ENCODE measurements at regions not wholly inside any gene's neighbourhood (a gene's known extent, or its start where the extent isn't known, plus 50 kb on each side); places are given as distances from the start of the nearest gene placed in this dataset.

DNA sequence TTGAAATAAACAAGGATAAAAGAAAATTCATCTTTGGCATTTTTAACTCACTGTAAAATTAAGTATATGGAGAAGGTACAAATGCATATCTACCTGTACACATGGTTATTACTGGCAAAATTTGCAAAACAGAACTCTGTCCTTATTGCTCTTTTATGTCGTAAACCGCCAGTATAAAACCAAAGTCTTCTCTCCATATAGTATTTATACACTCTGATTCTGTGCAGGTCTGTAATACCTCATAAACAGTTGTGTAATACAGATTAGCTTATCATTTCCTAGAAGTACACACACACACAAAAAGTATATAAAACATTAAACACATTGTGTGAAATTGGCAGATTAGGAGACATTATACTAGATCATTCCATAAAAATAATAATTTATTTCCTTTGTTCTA is 406.6 kb upstream of the ANO3 start:
- POLR2A ChIA-PET, result no interaction called here
- Histone ChIP-seq H3K79me2 (ENCODE audit: insufficient read depth, low read depth, low read length) (no peaks in the 10 kb centered on the region), H3K36me3 (ENCODE audit: insufficient read depth, low read length) (no peaks in the 10 kb centered on the region), H3K9me3 (ENCODE audit: low read length) (no peaks in the 10 kb centered on the region), H3K4me2 (ENCODE audit: low read length) (no peak overlapping the region), H2AFZ (ENCODE audit: low read length) (no peak overlapping the region), H4K20me1 (ENCODE audit: insufficient read depth, low read length) (no peaks in the 10 kb centered on the region), H3K4me3 (ENCODE audit: low read depth, low read length, poor library complexity, severe bottlenecking) (no peak overlapping the region), H3K27ac (ENCODE audit: low read depth, low read length, poor library complexity, severe bottlenecking) (no peak overlapping the region), H3K9me2 (ENCODE audit: insufficient read depth, low read length) (no peaks in the 10 kb centered on the region), H3K4me1 (ENCODE audit: insufficient read depth, low read length, poor library complexity, severe bottlenecking) (no peaks in the 10 kb centered on the region)
- TF ChIP-seq EZH2phosphoT487 (IDR thresholded peaks at IDR 0.05; ENCODE audit: borderline replicate concordance, low read depth, low read length), result no peak
- TF ChIP-seq, protein P1, sequence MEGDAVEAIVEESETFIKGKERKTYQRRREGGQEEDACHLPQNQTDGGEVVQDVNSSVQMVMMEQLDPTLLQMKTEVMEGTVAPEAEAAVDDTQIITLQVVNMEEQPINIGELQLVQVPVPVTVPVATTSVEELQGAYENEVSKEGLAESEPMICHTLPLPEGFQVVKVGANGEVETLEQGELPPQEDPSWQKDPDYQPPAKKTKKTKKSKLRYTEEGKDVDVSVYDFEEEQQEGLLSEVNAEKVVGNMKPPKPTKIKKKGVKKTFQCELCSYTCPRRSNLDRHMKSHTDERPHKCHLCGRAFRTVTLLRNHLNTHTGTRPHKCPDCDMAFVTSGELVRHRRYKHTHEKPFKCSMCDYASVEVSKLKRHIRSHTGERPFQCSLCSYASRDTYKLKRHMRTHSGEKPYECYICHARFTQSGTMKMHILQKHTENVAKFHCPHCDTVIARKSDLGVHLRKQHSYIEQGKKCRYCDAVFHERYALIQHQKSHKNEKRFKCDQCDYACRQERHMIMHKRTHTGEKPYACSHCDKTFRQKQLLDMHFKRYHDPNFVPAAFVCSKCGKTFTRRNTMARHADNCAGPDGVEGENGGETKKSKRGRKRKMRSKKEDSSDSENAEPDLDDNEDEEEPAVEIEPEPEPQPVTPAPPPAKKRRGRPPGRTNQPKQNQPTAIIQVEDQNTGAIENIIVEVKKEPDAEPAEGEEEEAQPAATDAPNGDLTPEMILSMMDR (conservative IDR thresholded peaks at IDR 0.05; ENCODE audit: low read length), result no peak
- intact Hi-C loops (cut with micrococcal nuclease; ENCODE audit: unreplicated experiment), result no loop called here
- CTCF ChIA-PET (ENCODE audit: unreplicated experiment), result no interaction called here
- no peak for DNase-seq (ENCODE audit: low spot score)
- BruUV-seq (replicated peaks), result no TSS peak

DNA sequence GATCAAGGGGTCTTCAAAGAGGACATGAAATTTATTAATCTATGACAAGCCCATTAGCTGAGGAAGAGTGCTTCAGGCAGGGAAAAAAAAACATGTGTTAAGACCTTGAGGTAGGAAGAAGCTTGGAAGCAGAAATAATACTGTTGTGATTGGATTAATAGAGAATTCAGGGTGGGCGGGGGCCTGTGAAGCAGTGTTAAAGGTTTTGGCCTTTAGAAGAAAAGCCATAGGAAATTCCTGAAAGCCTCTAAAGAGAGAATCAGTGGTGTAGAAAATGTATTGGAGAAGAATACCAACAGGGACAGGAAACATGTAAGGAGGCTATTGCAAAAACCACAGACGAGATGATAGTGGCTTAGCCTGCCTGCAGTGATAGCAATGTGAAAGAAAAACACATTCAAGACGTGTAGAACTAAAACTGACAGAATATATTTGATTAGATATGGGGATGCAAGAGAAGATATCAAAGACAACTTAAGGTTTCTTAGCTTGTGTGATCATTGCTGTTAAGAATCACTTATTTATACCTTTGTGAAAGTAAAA is 404.4 kb upstream of the ANO3 start:
- POLR2A ChIA-PET, result interaction anchor here (1.2 kb wide), 1 partner anchor 14 kb away, joined by 4 read pairs; no protein-coding TSS in a partner anchor

DNA sequence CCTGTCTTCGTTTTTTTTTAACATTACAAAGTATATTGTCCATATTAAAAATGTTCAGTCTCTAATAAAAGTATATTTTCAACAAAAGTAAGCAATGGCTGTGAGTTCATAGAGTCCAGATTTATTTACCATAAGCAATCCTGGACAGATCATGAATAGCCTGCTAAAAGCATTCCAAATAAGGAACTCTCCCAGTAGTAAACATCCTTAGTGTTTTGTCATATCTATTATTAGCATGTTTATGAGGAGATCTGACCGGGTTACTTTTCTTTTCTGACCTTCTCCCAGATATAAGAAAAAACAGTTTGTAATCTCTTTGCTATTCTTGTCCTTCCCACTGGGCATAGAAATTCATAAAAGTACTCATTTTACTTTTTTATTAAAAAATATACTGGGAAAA is 403.9 kb upstream of the ANO3 start:
- no peaks in the 10 kb centered on the region for H3K9me3 ChIP-seq (ENCODE audit: low read length)
- no peaks in the 10 kb centered on the region for H3K4me1 ChIP-seq (ENCODE audit: insufficient read depth, low read length, poor library complexity, severe bottlenecking)
- BruUV-seq (replicated peaks), result no TSS peak
- TF ChIP-seq EZH2phosphoT487 (IDR thresholded peaks at IDR 0.05; ENCODE audit: borderline replicate concordance, low read depth, low read length), result no peak
- TF ChIP-seq, protein P1 (conservative IDR thresholded peaks at IDR 0.05; ENCODE audit: low read length), result no peak
- DNase-seq (ENCODE audit: low spot score), result no peak
- H3K27ac ChIP-seq (ENCODE audit: low read depth, low read length, poor library complexity, severe bottlenecking), result no peak overlapping the region
- no peak overlapping the region for H3K4me3 ChIP-seq (ENCODE audit: low read depth, low read length, poor library complexity, severe bottlenecking)
- H3K9me2 ChIP-seq (ENCODE audit: insufficient read depth, low read length), result no peaks in the 10 kb centered on the region
- H2AFZ ChIP-seq (ENCODE audit: low read length), result no peak overlapping the region
- H3K79me2 ChIP-seq (ENCODE audit: insufficient read depth, low read depth, low read length), result no peaks in the 10 kb centered on the region
- H4K20me1 ChIP-seq (ENCODE audit: insufficient read depth, low read length), result no peaks in the 10 kb centered on the region
- intact Hi-C loops (cut with micrococcal nuclease; ENCODE audit: unreplicated experiment), result no loop called here
- POLR2A ChIA-PET, result interaction anchor here (1.2 kb wide), 1 partner anchor 14 kb away, joined by 4 read pairs; no protein-coding TSS in a partner anchor
- H3K36me3 ChIP-seq (ENCODE audit: insufficient read depth, low read length), result no peaks in the 10 kb centered on the region
- H3K4me2 ChIP-seq (ENCODE audit: low read length), result no peak overlapping the region
- CTCF ChIA-PET (ENCODE audit: unreplicated experiment), result no interaction called here

More for the DNA sequence above, 404.4 kb upstream of the ANO3 start:
- Histone ChIP-seq H4K20me1 (ENCODE audit: insufficient read depth, low read length) (no peaks in the 10 kb centered on the region), H3K79me2 (ENCODE audit: insufficient read depth, low read depth, low read length) (no peaks in the 10 kb centered on the region), H3K4me2 (ENCODE audit: low read length) (no peak overlapping the region), H3K9me2 (ENCODE audit: insufficient read depth, low read length) (no peaks in the 10 kb centered on the region), H3K9me3 (ENCODE audit: low read length) (no peaks in the 10 kb centered on the region), H3K4me1 (ENCODE audit: insufficient read depth, low read length, poor library complexity, severe bottlenecking) (no peaks in the 10 kb centered on the region), H3K4me3 (ENCODE audit: low read depth, low read length, poor library complexity, severe bottlenecking) (no peak overlapping the region), H2AFZ (ENCODE audit: low read length) (no peak overlapping the region), H3K36me3 (ENCODE audit: insufficient read depth, low read length) (no peaks in the 10 kb centered on the region), H3K27ac (ENCODE audit: low read depth, low read length, poor library complexity, severe bottlenecking) (no peak overlapping the region)
- TF ChIP-seq EZH2phosphoT487 (IDR thresholded peaks at IDR 0.05; ENCODE audit: borderline replicate concordance, low read depth, low read length), result no peak
- TF ChIP-seq, protein P1 (conservative IDR thresholded peaks at IDR 0.05; ENCODE audit: low read length), result no peak
- CTCF ChIA-PET (ENCODE audit: unreplicated experiment), result no interaction called here
- no TSS peak for BruUV-seq (replicated peaks)
- DNase-seq (ENCODE audit: low spot score), result no peak
- intact Hi-C loops (cut with micrococcal nuclease; ENCODE audit: unreplicated experiment), result no loop called here
